ENCODE measurements at regions not wholly inside any gene's neighbourhood (a gene's known extent, or its start where the extent isn't known, plus 50 kb on each side); places are given as distances from the start of the nearest gene placed in this dataset.

DNA sequence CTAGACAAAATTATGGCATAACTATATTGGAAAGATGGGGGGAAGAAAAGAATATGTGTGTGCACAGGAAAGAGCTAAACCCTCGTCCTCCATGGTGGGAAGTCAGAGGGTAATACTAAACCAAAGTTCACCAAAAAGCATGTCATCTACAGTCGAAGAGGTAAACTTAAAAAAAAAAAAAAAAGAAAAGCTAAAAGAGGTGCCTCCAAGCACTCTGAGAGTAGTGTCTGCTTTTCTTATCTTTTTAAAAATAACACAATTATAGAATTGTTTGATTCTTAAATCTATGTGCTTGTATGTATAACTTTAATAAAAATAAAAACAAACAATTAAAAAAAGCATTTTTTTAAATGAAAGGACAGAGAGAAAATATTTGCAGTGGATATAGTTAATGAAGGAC, 77.3 kb upstream of the MYCN start (continued):
- TF ChIP-seq, protein P1, sequence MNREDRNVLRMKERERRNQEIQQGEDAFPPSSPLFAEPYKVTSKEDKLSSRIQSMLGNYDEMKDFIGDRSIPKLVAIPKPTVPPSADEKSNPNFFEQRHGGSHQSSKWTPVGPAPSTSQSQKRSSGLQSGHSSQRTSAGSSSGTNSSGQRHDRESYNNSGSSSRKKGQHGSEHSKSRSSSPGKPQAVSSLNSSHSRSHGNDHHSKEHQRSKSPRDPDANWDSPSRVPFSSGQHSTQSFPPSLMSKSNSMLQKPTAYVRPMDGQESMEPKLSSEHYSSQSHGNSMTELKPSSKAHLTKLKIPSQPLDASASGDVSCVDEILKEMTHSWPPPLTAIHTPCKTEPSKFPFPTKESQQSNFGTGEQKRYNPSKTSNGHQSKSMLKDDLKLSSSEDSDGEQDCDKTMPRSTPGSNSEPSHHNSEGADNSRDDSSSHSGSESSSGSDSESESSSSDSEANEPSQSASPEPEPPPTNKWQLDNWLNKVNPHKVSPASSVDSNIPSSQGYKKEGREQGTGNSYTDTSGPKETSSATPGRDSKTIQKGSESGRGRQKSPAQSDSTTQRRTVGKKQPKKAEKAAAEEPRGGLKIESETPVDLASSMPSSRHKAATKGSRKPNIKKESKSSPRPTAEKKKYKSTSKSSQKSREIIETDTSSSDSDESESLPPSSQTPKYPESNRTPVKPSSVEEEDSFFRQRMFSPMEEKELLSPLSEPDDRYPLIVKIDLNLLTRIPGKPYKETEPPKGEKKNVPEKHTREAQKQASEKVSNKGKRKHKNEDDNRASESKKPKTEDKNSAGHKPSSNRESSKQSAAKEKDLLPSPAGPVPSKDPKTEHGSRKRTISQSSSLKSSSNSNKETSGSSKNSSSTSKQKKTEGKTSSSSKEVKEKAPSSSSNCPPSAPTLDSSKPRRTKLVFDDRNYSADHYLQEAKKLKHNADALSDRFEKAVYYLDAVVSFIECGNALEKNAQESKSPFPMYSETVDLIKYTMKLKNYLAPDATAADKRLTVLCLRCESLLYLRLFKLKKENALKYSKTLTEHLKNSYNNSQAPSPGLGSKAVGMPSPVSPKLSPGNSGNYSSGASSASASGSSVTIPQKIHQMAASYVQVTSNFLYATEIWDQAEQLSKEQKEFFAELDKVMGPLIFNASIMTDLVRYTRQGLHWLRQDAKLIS (CRISPR knock-in tag; IDR thresholded peaks at IDR 0.05; ENCODE audit: borderline replicate concordance) = no peak
- TF ChIP-seq ESRRA (CRISPR knock-in tag; IDR thresholded peaks at IDR 0.05; ENCODE audit: borderline replicate concordance) = no peak
- TF ChIP-seq SMAD3 (CRISPR knock-in tag; IDR thresholded peaks at IDR 0.05; ENCODE audit: borderline replicate concordance) = no peak
- TF ChIP-seq, protein P2, sequence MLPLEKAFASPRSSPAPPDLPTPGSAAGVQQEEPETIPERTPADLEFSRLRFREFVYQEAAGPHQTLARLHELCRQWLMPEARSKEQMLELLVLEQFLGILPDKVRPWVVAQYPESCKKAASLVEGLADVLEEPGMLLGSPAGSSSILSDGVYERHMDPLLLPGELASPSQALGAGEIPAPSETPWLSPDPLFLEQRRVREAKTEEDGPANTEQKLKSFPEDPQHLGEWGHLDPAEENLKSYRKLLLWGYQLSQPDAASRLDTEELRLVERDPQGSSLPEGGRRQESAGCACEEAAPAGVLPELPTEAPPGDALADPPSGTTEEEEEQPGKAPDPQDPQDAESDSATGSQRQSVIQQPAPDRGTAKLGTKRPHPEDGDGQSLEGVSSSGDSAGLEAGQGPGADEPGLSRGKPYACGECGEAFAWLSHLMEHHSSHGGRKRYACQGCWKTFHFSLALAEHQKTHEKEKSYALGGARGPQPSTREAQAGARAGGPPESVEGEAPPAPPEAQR (CRISPR knock-in tag; IDR thresholded peaks at IDR 0.05) = no peak
- TF ChIP-seq NFYB (CRISPR knock-in tag; conservative IDR thresholded peaks at IDR 0.05; ENCODE audit: low read depth) = no peak
- TF ChIP-seq, protein P3, sequence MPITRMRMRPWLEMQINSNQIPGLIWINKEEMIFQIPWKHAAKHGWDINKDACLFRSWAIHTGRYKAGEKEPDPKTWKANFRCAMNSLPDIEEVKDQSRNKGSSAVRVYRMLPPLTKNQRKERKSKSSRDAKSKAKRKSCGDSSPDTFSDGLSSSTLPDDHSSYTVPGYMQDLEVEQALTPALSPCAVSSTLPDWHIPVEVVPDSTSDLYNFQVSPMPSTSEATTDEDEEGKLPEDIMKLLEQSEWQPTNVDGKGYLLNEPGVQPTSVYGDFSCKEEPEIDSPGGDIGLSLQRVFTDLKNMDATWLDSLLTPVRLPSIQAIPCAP (CRISPR knock-in tag; IDR thresholded peaks at IDR 0.05) = no peak
- TF ChIP-seq TEAD4 (CRISPR knock-in tag; IDR thresholded peaks at IDR 0.05) = no peak
- no peak for TF ChIP-seq ZNF232 (CRISPR knock-in tag; IDR thresholded peaks at IDR 0.05)
- TF ChIP-seq, protein P4, sequence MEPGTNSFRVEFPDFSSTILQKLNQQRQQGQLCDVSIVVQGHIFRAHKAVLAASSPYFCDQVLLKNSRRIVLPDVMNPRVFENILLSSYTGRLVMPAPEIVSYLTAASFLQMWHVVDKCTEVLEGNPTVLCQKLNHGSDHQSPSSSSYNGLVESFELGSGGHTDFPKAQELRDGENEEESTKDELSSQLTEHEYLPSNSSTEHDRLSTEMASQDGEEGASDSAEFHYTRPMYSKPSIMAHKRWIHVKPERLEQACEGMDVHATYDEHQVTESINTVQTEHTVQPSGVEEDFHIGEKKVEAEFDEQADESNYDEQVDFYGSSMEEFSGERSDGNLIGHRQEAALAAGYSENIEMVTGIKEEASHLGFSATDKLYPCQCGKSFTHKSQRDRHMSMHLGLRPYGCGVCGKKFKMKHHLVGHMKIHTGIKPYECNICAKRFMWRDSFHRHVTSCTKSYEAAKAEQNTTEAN (CRISPR knock-in tag; IDR thresholded peaks at IDR 0.05) = no peak
- TF ChIP-seq, protein P5, sequence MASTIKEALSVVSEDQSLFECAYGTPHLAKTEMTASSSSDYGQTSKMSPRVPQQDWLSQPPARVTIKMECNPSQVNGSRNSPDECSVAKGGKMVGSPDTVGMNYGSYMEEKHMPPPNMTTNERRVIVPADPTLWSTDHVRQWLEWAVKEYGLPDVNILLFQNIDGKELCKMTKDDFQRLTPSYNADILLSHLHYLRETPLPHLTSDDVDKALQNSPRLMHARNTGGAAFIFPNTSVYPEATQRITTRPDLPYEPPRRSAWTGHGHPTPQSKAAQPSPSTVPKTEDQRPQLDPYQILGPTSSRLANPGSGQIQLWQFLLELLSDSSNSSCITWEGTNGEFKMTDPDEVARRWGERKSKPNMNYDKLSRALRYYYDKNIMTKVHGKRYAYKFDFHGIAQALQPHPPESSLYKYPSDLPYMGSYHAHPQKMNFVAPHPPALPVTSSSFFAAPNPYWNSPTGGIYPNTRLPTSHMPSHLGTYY (CRISPR knock-in tag; IDR thresholded peaks at IDR 0.05) = no peak

DNA sequence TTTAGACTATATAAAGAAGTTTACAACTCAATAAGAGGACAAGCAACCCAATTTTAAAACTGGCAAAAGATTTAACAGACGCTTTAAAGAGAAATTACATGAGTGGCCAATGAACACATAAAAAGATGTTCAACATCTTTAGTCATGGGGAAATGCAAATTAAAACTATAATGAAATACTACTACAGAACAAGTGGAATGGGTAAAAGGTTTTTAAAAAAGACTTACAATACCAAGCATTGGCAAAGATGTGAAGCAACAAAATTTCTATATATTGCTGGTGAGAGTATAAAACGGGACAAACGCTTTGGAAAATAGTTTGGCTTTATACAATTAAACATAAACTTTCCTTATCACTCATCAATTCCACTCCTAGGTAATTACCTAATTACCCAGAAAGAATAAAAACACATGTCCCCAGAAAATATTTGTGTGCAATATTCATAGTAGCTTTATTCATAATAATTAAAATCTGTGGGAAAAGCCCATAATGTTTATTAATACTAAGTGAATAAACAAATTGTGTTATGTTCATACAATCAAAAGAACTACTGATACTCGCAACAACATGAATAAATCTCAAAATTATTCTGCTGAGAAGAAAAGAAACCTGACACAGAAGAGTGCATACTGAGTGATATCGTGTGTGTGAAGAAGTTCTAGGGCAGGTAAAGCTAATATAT, 76.7 kb upstream of the MYCN start:
- H3K27me3 Mint-ChIP-seq (ENCODE audit: low read depth) = no peaks in the 10 kb centered on the region
- H3K4me1 Mint-ChIP-seq = peaks cover 6% of the 10 kb centered on the region
- ATAC-seq = no peak
- ChIA-PET CTCF (interaction anchor here (1.5 kb wide), 1 partner anchor 76 kb away, joined by 7 read pairs; no protein-coding TSS in a partner anchor), POLR2A (interaction anchor here (0.6 kb wide), 1 partner anchor 447 kb away, joined by 4 read pairs; no protein-coding TSS in a partner anchor)
- H3K9me3 Mint-ChIP-seq = peaks cover 4% of the 10 kb centered on the region
- TF ChIP-seq, protein P6, sequence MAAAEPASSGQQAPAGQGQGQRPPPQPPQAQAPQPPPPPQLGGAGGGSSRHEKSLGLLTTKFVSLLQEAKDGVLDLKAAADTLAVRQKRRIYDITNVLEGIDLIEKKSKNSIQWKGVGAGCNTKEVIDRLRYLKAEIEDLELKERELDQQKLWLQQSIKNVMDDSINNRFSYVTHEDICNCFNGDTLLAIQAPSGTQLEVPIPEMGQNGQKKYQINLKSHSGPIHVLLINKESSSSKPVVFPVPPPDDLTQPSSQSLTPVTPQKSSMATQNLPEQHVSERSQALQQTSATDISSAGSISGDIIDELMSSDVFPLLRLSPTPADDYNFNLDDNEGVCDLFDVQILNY (CRISPR knock-in tag; IDR thresholded peaks at IDR 0.05) = no peak
- TF ChIP-seq, protein P5 (CRISPR knock-in tag; IDR thresholded peaks at IDR 0.05) = no peak
- DNase-seq (ENCODE audit: low spot score) = no peak
- no peak overlapping the region for H3K27ac Mint-ChIP-seq
- no peak overlapping the region for H3K4me3 Mint-ChIP-seq
- H3K36me3 Mint-ChIP-seq = peaks cover 3% of the 10 kb centered on the region
